Transverse colon (tissue), 4 donors: ENCODE measurements at regions not wholly inside any gene's neighbourhood (a gene's known extent, or its start where the extent isn't known, plus 50 kb on each side); places are given as distances from the start of the nearest gene placed in this dataset.

Experiments
- CTCF ChIP-seq, 5 experiments: fragments of 200-600 bp in 3 of 5; fragments of 450-650 bp in 2 of 5; sonication (generic) in 3 of 5; IDR thresholded peaks; 1 replicate in 2 of 5; 2 replicates in 3 of 5; pipeline ENCODE4 v1.5.1; 2016 to 2017; ENCODE audit warnings: antibody characterized with exemption in 5 of 5, inconsistent platforms in 3 of 5, mild to moderate bottlenecking in 2 of 5, moderate library complexity in 1 of 5
- EP300 ChIP-seq: sonication (generic); formaldehyde crosslinking; IDR thresholded peaks from one replicate; pipeline ENCODE4 v1.6.1; 2017; ENCODE audit warnings: antibody characterized with exemption, low read depth
- POLR2A ChIP-seq: fragments of 450-650 bp; IDR thresholded peaks from one replicate; pipeline ENCODE4 v1.6.1; 2016; ENCODE audit warnings: antibody characterized with exemption, mild to moderate bottlenecking, moderate library complexity
- POLR2AphosphoS5 ChIP-seq, 3 donors: sonication (generic); formaldehyde crosslinking; IDR thresholded peaks; one replicate each; pipeline ENCODE4 v1.6.1; 2016; ENCODE audit warnings: antibody characterized with exemption in 3 of 3

- no peak for TF ChIP-seq CTCF (IDR thresholded peaks at IDR 0.05)
- TF ChIP-seq POLR2A = no peak
- no peak for TF ChIP-seq EP300
- TF ChIP-seq POLR2AphosphoS5 (IDR thresholded peaks at IDR 0.05) = no peak
Measured at GRCh38 chr7:109930049-109930448, 1160.9 kb upstream of the LRRN3 start.
